NB4 (cell line): ENCODE measurements at regions not wholly inside any gene's neighbourhood (a gene's known extent, or its start where the extent isn't known, plus 50 kb on each side); places are given as distances from the start of the nearest gene placed in this dataset.

ENCODE experiments used
- MYC ChIP-seq: IDR thresholded peaks from 2 replicates; pipeline ENCODE4 v1.6.1; 2011; ENCODE audit warnings: low read depth, low read length
- POLR2A ChIP-seq: IDR thresholded peaks from 2 replicates; pipeline ENCODE4 v1.6.1; 2011; ENCODE audit warnings: mild to moderate bottlenecking; ENCODE audit not compliant: insufficient read length; ENCODE audit errors: extremely low read depth
- TF ChIP-seq, protein P1 (sequence below): IDR thresholded peaks from one replicate; pipeline ENCODE4 v1.5.1; 2012; ENCODE audit warnings: low read depth, low read length
- TF ChIP-seq, protein P2 (sequence below): IDR thresholded peaks from 2 replicates; pipeline ENCODE4 v1.6.1; 2011; ENCODE audit warnings: low read depth, low read length

DNA sequence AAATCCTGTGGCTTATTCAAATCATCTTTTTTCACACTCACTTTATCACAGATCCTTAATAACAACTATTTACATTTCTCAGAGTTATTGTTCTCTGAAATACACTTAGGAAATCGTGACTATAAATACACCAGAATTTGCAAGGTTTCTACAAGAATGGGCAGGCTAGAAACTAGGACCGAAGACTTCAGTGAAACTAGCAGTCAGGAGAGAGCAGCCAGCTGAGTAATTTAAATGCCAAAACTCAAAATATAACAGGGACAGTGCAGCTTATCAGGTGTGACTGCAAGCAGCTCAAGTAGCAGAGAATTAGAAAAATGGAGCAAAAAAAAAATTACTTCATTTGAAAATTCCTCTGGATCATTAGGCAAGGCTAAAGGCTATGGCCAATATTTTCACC lies 719.3 kb upstream of the ZNF608 start:
- TF ChIP-seq, protein P1, sequence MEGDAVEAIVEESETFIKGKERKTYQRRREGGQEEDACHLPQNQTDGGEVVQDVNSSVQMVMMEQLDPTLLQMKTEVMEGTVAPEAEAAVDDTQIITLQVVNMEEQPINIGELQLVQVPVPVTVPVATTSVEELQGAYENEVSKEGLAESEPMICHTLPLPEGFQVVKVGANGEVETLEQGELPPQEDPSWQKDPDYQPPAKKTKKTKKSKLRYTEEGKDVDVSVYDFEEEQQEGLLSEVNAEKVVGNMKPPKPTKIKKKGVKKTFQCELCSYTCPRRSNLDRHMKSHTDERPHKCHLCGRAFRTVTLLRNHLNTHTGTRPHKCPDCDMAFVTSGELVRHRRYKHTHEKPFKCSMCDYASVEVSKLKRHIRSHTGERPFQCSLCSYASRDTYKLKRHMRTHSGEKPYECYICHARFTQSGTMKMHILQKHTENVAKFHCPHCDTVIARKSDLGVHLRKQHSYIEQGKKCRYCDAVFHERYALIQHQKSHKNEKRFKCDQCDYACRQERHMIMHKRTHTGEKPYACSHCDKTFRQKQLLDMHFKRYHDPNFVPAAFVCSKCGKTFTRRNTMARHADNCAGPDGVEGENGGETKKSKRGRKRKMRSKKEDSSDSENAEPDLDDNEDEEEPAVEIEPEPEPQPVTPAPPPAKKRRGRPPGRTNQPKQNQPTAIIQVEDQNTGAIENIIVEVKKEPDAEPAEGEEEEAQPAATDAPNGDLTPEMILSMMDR = no peak
- TF ChIP-seq MYC (no peak), POLR2A (no peak)
- TF ChIP-seq, protein P2, sequence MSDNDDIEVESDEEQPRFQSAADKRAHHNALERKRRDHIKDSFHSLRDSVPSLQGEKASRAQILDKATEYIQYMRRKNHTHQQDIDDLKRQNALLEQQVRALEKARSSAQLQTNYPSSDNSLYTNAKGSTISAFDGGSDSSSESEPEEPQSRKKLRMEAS = no peak
